RWPE1 (cell line): ENCODE measurements at regions not wholly inside any gene's neighbourhood (a gene's known extent, or its start where the extent isn't known, plus 50 kb on each side); places are given as distances from the start of the nearest gene placed in this dataset.

Experiments
- CTCF ChIA-PET: fragments of 350-600 bp; sonication (Branson Sonifier 250); formaldehyde crosslinking; extraction: SDS; loops from one replicate; lab custom pipeline; 2021; lab: Yijun Ruan, JAX
- POLR2A ChIA-PET: fragments of 400-600 bp; formaldehyde crosslinking; extraction: SDS; loops from one replicate; lab custom pipeline; 2020; ENCODE audit warnings: antibody characterized with exemption; ENCODE audit not compliant: low non-redundant PET; lab: Yijun Ruan, JAX
- DNase-seq: peaks from one replicate; pipeline ENCODE4 v3.0.0; 2012; ENCODE audit warnings: low spot score
- H3K27ac ChIP-seq: fragments of 450-650 bp; 2 replicates; pipeline ENCODE4 v1.5.1; 2017
- TF ChIP-seq, protein P1 (sequence below): fragments of 450-650 bp; conservative IDR thresholded peaks from 2 replicates; pipeline ENCODE4 v1.5.1; 2017; ENCODE audit warnings: low read depth, mild to moderate bottlenecking

DNA sequence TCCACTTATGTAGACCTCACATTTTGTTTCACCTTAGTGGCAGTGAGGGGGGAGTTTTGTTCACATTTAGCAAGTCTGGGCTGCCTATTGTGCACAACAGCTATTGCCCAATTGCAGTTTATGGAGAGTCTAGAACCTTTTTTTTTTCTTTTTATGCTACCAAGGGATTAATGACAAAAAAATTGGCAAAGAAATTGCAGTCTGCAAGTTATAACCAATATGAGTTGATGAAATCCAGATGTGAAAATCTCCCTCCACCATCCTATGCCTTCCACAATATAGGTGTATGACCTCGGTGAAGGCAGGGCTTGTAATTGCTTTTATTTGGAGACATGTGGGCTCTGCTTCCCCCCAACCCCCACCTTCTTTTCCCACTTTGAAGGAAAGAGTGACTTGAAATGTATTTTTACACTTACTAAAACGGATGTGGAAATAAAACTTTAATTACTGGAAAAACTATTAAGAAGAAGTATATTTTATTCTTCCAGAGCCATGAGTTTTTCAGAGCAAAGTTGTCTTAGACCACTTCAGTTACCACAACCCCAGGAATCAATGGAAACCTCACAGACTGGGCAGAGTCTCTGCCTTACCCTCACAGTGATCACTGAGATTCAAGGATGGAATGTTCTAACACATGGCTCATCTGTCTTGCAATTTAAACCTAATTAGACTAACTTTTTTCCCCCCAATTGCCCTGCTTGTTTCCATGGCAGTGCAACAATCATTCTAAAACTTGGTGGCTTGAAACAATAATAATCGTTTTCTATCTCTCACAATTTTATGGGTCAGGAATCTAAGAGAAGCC is 120.8 kb upstream of the SLC5A12 start:
- no peak for DNase-seq
- TF ChIP-seq, protein P1, sequence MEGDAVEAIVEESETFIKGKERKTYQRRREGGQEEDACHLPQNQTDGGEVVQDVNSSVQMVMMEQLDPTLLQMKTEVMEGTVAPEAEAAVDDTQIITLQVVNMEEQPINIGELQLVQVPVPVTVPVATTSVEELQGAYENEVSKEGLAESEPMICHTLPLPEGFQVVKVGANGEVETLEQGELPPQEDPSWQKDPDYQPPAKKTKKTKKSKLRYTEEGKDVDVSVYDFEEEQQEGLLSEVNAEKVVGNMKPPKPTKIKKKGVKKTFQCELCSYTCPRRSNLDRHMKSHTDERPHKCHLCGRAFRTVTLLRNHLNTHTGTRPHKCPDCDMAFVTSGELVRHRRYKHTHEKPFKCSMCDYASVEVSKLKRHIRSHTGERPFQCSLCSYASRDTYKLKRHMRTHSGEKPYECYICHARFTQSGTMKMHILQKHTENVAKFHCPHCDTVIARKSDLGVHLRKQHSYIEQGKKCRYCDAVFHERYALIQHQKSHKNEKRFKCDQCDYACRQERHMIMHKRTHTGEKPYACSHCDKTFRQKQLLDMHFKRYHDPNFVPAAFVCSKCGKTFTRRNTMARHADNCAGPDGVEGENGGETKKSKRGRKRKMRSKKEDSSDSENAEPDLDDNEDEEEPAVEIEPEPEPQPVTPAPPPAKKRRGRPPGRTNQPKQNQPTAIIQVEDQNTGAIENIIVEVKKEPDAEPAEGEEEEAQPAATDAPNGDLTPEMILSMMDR: no peak
- ChIA-PET POLR2A (no interaction called here), CTCF (no interaction called here)
- peak overlapping the region; percentile 71 for H3K27ac ChIP-seq

DNA sequence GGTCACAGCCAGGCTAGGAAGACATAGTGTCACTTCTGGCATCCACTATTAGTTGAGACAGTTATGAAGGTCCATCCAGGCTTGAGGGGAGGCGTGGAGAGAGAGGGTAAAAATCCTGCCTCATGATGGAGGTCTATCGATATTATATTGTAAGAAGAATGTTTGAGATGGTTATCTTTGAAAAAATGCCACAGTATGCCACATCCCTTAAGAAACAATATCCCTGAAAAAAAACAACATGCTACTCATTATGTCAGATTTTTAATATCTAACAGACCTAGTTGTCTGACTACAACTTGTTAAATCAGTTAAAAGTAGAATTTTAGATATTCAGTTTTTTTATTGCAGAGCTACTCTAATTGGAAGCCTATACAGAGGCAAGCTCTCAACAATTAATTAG is 121.7 kb upstream of the SLC5A12 start:
- ChIA-PET CTCF (interaction anchor here (0.6 kb wide), 1 partner anchor 306 kb away, joined by 3 read pairs; no protein-coding TSS in a partner anchor), POLR2A (no interaction called here)
- no peak for DNase-seq
- TF ChIP-seq, protein P1: no peak
- peak overlapping the region; percentile 71 for H3K27ac ChIP-seq

DNA sequence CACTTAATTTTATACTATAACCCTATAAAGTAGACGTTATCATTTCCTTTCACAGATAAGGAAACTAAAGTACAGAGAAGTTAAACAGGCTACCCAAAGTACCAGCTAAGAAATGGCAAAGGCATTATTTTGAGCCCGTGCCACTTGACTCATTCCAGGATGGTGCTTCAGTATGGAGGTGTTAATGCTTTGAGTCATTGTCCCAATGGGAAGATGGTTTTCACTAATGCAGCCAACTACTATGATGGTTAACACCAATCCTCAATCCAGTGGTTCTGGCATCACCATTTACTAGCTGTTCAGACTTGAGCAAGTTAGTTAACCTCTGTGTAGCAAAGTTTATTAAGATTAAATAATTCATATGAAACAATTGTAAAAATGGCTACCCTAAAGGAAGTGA is 123.1 kb upstream of the SLC5A12 start:
- ChIA-PET CTCF (interaction anchor here (0.5 kb wide), 1 partner anchor 15 kb away, joined by 3 read pairs; no protein-coding TSS in a partner anchor), POLR2A (no interaction called here)
- no peak overlapping the region for H3K27ac ChIP-seq
- no peak for DNase-seq
- TF ChIP-seq, protein P1: no peak

DNA sequence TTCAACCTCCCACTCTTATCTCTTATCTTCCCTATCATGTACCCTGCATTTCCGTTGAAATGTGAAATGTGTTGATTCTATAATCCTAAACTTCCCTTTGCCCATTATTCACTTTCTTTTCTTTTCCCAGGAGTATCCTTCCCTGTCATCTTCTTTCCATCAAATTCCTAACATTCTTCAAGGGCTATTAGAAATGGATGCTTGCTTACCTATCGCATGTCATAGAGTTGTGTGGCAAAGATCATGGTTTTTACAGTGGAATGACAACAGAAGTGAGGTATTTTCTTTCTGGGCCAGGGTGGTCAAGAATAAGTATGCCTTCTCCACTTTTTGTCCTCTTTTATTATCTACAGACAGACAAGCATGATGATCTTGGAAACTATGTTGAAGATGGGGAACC is 124.4 kb upstream of the SLC5A12 start:
- ChIA-PET CTCF (no interaction called here), POLR2A (no interaction called here)
- DNase-seq: no peak
- TF ChIP-seq, protein P1: no peak
- H3K27ac ChIP-seq: no peak overlapping the region

DNA sequence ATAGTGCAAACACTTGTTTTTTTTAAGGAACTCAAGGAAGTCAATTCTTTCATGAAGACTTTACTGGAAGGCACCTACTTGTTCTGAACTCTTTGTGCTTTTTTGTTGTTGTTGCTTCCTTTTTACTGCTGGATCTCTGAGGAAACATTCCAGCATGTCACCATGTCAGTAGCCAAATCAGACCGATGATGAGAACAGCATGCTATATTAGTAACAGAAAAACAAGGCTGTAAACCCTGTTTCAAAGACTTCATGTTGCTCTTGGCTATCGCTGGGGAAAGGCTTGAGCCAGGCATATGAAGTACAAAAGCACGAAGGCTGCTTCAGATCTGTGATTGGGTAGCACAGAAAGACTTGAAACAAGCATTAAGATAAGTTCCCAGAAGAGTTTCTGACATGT is 125.6 kb upstream of the SLC5A12 start:
- ChIA-PET POLR2A (no interaction called here), CTCF (no interaction called here)
- H3K27ac ChIP-seq: no peak overlapping the region
- no peak for DNase-seq
- TF ChIP-seq, protein P1: no peak

DNA sequence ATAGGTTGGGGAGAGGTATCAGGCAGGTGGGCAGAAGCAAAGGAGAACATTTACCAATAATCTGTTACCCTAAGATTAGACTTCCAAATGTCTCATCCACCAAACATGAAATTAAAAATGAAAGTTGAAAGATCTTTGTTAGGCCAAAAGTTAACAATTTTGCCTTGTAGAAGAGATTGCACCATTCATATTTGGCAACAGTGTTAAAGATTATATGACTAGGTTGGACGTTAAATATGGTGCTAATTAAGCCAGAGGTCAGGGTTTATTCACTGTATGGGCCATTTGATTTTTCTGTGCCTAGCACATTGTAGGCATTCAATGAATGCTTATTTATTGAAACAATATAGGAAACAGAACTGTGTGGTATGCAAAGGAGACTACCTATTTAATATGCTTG is 126.1 kb upstream of the SLC5A12 start:
- DNase-seq: no peak
- no peak overlapping the region for H3K27ac ChIP-seq
- TF ChIP-seq, protein P1: no peak
- POLR2A ChIA-PET: no interaction called here
- CTCF ChIA-PET: no interaction called here
